NCI-H748 treated with DMSO at 0.1 percent for 48 hours (cell line): ENCODE measurements at regions not wholly inside any gene's neighbourhood (a gene's known extent, or its start where the extent isn't known, plus 50 kb on each side); places are given as distances from the start of the nearest gene placed in this dataset.
"Not testable (repeated sequence)": the region's sequence is repeated elsewhere in the genome, so short reads cannot be mapped to it uniquely, and the experiment has no call there.

Experiments used
- DNase-seq: peaks from one replicate; lab custom pipeline; 2025; lab: John Stamatoyannopoulos, UW

- no peak for DNase-seq
Measured at GRCh38 chr16:77067900-77068299, 123.1 kb upstream of the MON1B start.

- DNase-seq, result no peak
Measured at GRCh38 chr16:77068402-77068801, 122.6 kb upstream of the MON1B start.

- no peak for DNase-seq
Measured at GRCh38 chr16:77069929-77070328, 121.1 kb upstream of the MON1B start.

- no peak for DNase-seq
Measured at GRCh38 chr16:77070683-77071082, 120.3 kb upstream of the MON1B start.

- DNase-seq, result no peak
Measured at GRCh38 chr16:77076839-77077238, 114.2 kb upstream of the MON1B start.

GRCh38 chr16:77077256-77077922 lies 113.6 kb upstream of the MON1B start:
- DNase-seq, result no peak

- no peak for DNase-seq
Measured at GRCh38 chr16:77085981-77086380, 105.0 kb upstream of the MON1B start.

- no peak for DNase-seq
Measured at GRCh38 chr16:77090062-77090461, 100.9 kb upstream of the MON1B start.

- DNase-seq, result no peak
Measured at GRCh38 chr16:77093309-77093708, 97.7 kb upstream of the MON1B start.

- no peak for DNase-seq
Measured at GRCh38 chr16:77093999-77094398, 97.0 kb upstream of the MON1B start.

GRCh38 chr16:77111056-77111565 lies 79.9 kb upstream of the MON1B start:
- no peak for DNase-seq

- DNase-seq, result no peak
Measured at GRCh38 chr16:77112746-77113145, 78.2 kb upstream of the MON1B start.

GRCh38 chr16:77113835-77114234 lies 77.2 kb upstream of the MON1B start:
- no peak for DNase-seq

GRCh38 chr16:77114361-77114760 lies 76.6 kb upstream of the MON1B start:
- DNase-seq, result not testable (repeated sequence)

GRCh38 chr16:77116856-77117255 lies 74.1 kb upstream of the MON1B start:
- DNase-seq, result no peak

- no peak for DNase-seq
Measured at GRCh38 chr16:77117707-77118106, 73.3 kb upstream of the MON1B start.

- no peak for DNase-seq
Measured at GRCh38 chr16:77131398-77131797, 59.6 kb upstream of the MON1B start.

- DNase-seq, result no peak
Measured at GRCh38 chr16:77132051-77132618, 58.9 kb upstream of the MON1B start.

GRCh38 chr16:77133706-77134105 lies 57.3 kb upstream of the MON1B start:
- DNase-seq, result no peak

GRCh38 chr16:77137045-77137444 lies 53.9 kb upstream of the MON1B start:
- DNase-seq, result no peak
